IMR-90 (cell line): ENCODE measurements at regions not wholly inside any gene's neighbourhood (a gene's known extent, or its start where the extent isn't known, plus 50 kb on each side); places are given as distances from the start of the nearest gene placed in this dataset.
A peak's percentile ranks its signal among the peaks of the same experiment; 100 is the strongest.

ENCODE experiments used
- CEBPB ChIP-seq: IDR thresholded peaks from 2 replicates; pipeline ENCODE4 v1.6.1; 2012; ENCODE audit warnings: low read depth, low read length, improper control_type of control experiment
- CTCF ChIP-seq: conservative IDR thresholded peaks from 2 replicates; pipeline ENCODE4 v1.5.1; 2012; ENCODE audit warnings: mild to moderate bottlenecking, low read depth, low read length, improper control_type of control experiment
- ELK1 ChIP-seq: fragments of 150-350 bp; IDR thresholded peaks from 2 replicates; pipeline ENCODE4 v1.6.1; 2016; ENCODE audit warnings: low read depth, mild to moderate bottlenecking, low read length, moderate library complexity, borderline replicate concordance
- MAFK ChIP-seq: IDR thresholded peaks from 2 replicates; pipeline ENCODE4 v1.6.1; 2012; ENCODE audit warnings: low read depth, low read length, improper control_type of control experiment
- MAZ ChIP-seq: IDR thresholded peaks from 2 replicates; pipeline ENCODE4 v1.6.1; 2012; ENCODE audit warnings: low read depth, mild to moderate bottlenecking, low read length, improper control_type of control experiment, moderate library complexity, borderline replicate concordance
- MXI1 ChIP-seq: IDR thresholded peaks from 2 replicates; pipeline ENCODE4 v1.6.1; 2012; ENCODE audit warnings: low read depth, mild to moderate bottlenecking, low read length, moderate library complexity, borderline replicate concordance
- NFE2L2 ChIP-seq: fragments of 150-350 bp; IDR thresholded peaks from 2 replicates; pipeline ENCODE4 v1.6.1; 2016; ENCODE audit warnings: low read depth, mild to moderate bottlenecking, low read length
- POLR2A ChIP-seq: IDR thresholded peaks from 2 replicates; pipeline ENCODE4 v1.6.1; 2012; ENCODE audit warnings: mild to moderate bottlenecking, low read depth, low read length
- RAD21 ChIP-seq: IDR thresholded peaks from 2 replicates; pipeline ENCODE4 v1.6.1; 2012; ENCODE audit warnings: low read length, improper control_type of control experiment
- RFX5 ChIP-seq: IDR thresholded peaks from 2 replicates; pipeline ENCODE4 v1.8.0; 2012; ENCODE audit warnings: low read depth, mild to moderate bottlenecking, low read length, moderate library complexity
- USF2 ChIP-seq: fragments of 150-350 bp; IDR thresholded peaks from 2 replicates; pipeline ENCODE4 v1.6.1; 2017; ENCODE audit warnings: mild to moderate bottlenecking, antibody characterized with exemption, low read length, low read depth

GRCh38 chr11:86869966-86870570, 69.7 kb downstream of the PRSS23 start:
- TF ChIP-seq CTCF = peak; percentile 86
- no peak for TF ChIP-seq RFX5
- TF ChIP-seq POLR2A = peak; percentile 28; the same call in 1 of the 2 replicates
- no peak for TF ChIP-seq ELK1
- TF ChIP-seq RAD21 = peak; percentile 92
- no peak for TF ChIP-seq NFE2L2
- TF ChIP-seq USF2 = no peak
- TF ChIP-seq MXI1 = no peak
- TF ChIP-seq MAZ = no peak
- TF ChIP-seq CEBPB = no peak
- TF ChIP-seq MAFK = no peak
